ENCODE measurements at regions not wholly inside any gene's neighbourhood (a gene's known extent, or its start where the extent isn't known, plus 50 kb on each side); places are given as distances from the start of the nearest gene placed in this dataset.

- DNase-seq, result no peak
Observed at GRCh38 chr7:13518738-13519137, 470.7 kb downstream of the ETV1 start.

GRCh38 chr7:13524076-13524475 is 465.4 kb downstream of the ETV1 start:
- no peak for DNase-seq

GRCh38 chr7:13532028-13532753 is 457.3 kb downstream of the ETV1 start:
- no peak for DNase-seq

GRCh38 chr7:13538669-13539068 is 450.8 kb downstream of the ETV1 start:
- no peak for DNase-seq

- DNase-seq, result no peak
Observed at GRCh38 chr7:13540429-13540828, 449.0 kb downstream of the ETV1 start.

GRCh38 chr7:13541326-13541725 is 448.1 kb downstream of the ETV1 start:
- no peak for DNase-seq

- no peak for DNase-seq
Observed at GRCh38 chr7:13542451-13542850, 447.0 kb downstream of the ETV1 start.

- DNase-seq, result no peak
Observed at GRCh38 chr7:13551503-13551902, 438.0 kb downstream of the ETV1 start.

- DNase-seq, result no peak
Observed at GRCh38 chr7:13560441-13560840, 429.0 kb downstream of the ETV1 start.

- DNase-seq, result no peak
Observed at GRCh38 chr7:13563257-13563656, 426.2 kb downstream of the ETV1 start.

- no peak for DNase-seq
Observed at GRCh38 chr7:13563680-13564079, 425.8 kb downstream of the ETV1 start.

- no peak for DNase-seq
Observed at GRCh38 chr7:13577566-13578145, 411.8 kb downstream of the ETV1 start.

- no peak for DNase-seq
Observed at GRCh38 chr7:13578294-13578693, 411.2 kb downstream of the ETV1 start.

- no peak for DNase-seq
Observed at GRCh38 chr7:13581097-13581496, 408.4 kb downstream of the ETV1 start.

GRCh38 chr7:13593854-13594253 is 395.6 kb downstream of the ETV1 start:
- no peak for DNase-seq

- no peak for DNase-seq
Observed at GRCh38 chr7:13602036-13602435, 387.4 kb downstream of the ETV1 start.

GRCh38 chr7:13603016-13603415 is 386.4 kb downstream of the ETV1 start:
- no peak for DNase-seq

GRCh38 chr7:13603661-13604060 is 385.8 kb downstream of the ETV1 start:
- no peak for DNase-seq

GRCh38 chr7:13604178-13604577 is 385.3 kb downstream of the ETV1 start:
- no peak for DNase-seq

- DNase-seq, result no peak
Observed at GRCh38 chr7:13610372-13610771, 379.1 kb downstream of the ETV1 start.

- DNase-seq, result no peak
Observed at GRCh38 chr7:13615679-13616078, 373.8 kb downstream of the ETV1 start.

- DNase-seq, result no peak
Observed at GRCh38 chr7:13627455-13627854, 362.0 kb downstream of the ETV1 start.

- no peak for DNase-seq
Observed at GRCh38 chr7:13628239-13629001, 361.0 kb downstream of the ETV1 start.
